ENCODE measurements at regions not wholly inside any gene's neighbourhood (a gene's known extent, or its start where the extent isn't known, plus 50 kb on each side); places are given as distances from the start of the nearest gene placed in this dataset.

- TF ChIP-seq ZNF277 (CRISPR knock-in tag; IDR thresholded peaks at IDR 0.05; ENCODE audit: borderline replicate concordance) (no peak), ILK (tag; IDR thresholded peaks at IDR 0.05; ENCODE audit: borderline replicate concordance, low read depth) (no peak), POLR3A (IDR thresholded peaks at IDR 0.05; ENCODE audit: borderline replicate concordance, extremely low read depth, insufficient read depth, insufficient read length) (no peak)
These were observed 1305.8 kb downstream of the OTOL1 start (continued) for GRCh38 chr3:162802228-162802965.

- H3K4me2 ChIP-seq (ENCODE audit: insufficient read depth, low read length), result no peak overlapping the region
- no peak for ATAC-seq
- no peak for FAIRE-seq
These were observed 1314.2 kb downstream of the OTOL1 start for GRCh38 chr3:162810776-162811175.

More at GRCh38 chr3:162810776-162811175, 1314.2 kb downstream of the OTOL1 start:
- POLR2A ChIA-PET, result no interaction called here
- Histone ChIP-seq H3K9me1 (ENCODE audit: control insufficient read depth, insufficient read depth, low read length) (no peaks in the 10 kb centered on the region), H3K36me3 (ENCODE audit: control insufficient read depth, insufficient read depth, low read length) (no peaks in the 10 kb centered on the region), H4K20me1 (replicated peaks; ENCODE audit: control insufficient read depth, insufficient read depth, low read length) (no peaks in the 10 kb centered on the region), H3K79me2 (ENCODE audit: control insufficient read depth, insufficient read depth, low read length) (no peaks in the 10 kb centered on the region), H3K4me3 (no peak overlapping the region), H3K27me3 (ENCODE audit: control insufficient read depth in 2 of 2, insufficient read depth in 2 of 2, low read length in 2 of 2) (no peaks in the 10 kb centered on the region), H3K9ac (ENCODE audit: insufficient read depth in 1 of 2, low read depth in 2 of 2, low read length in 2 of 2) (no peak overlapping the region), H3K9me3 (replicated peaks; ENCODE audit: control insufficient read depth, insufficient read depth, low read depth, low read length) (no peaks in the 10 kb centered on the region), H2AFZ (ENCODE audit: low read depth, low read length) (no peak overlapping the region), H3K4me1 (replicated peaks in 1 of 2; ENCODE audit: control insufficient read depth in 2 of 2, insufficient read depth in 2 of 2, low read length in 2 of 2) (no peaks in the 10 kb centered on the region), H3K27ac (ENCODE audit: extremely low read depth, low read depth, low read length) (no peak overlapping the region)
- BruUV-seq (replicated peaks), result no TSS peak
- intact Hi-C loops (cut with micrococcal nuclease) (no loop called here), in situ Hi-C loops (cut with MboI) (no loop called here)
- DNase-seq (ENCODE audit: extremely low read depth in 1 of 4, low spot score in 3 of 4), result no peak
- no peak for TF ChIP-seq ZNF280A (IDR thresholded peaks at IDR 0.05; ENCODE audit: low read depth, partially characterized antibody)
- CTCF ChIA-PET (ENCODE audit: low intra/inter-chr PET ratio), result no interaction called here
